ENCODE measurements at regions not wholly inside any gene's neighbourhood (a gene's known extent, or its start where the extent isn't known, plus 50 kb on each side); places are given as distances from the start of the nearest gene placed in this dataset.

DNA sequence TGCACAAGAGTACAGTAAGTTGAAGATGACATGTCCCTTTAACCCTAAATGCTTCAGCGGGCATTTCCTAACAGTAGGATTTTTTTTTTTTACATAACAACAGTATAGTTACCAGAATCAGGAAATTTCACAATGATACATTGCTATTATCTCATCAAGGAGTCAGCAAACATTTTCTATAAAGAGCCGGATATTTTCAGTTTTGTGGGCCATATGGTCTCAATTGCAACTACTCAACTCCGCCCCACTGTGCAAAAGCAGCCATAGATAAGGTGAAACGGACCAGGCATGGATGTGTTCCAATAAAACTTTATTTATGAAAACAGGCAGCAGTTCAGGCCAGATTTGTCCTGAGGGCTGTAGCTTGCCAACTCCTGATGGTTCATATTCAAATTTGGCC is 130.6 kb downstream of the SMAD6 start:
- WGBS, 3 donors, result 66 to 68% (median 68%) methylated on average over 4 of the region's 4 CpGs
- H3K27me3 ChIP-seq (ENCODE audit: control insufficient read depth in 3 of 3, insufficient read depth in 3 of 3, low read length in 3 of 3), result no peaks in the 10 kb centered on the region
- no peak overlapping the region for H3K27ac ChIP-seq (ENCODE audit: low read depth in 1 of 3, low read length in 2 of 3)
- H3K4me3 ChIP-seq (ENCODE audit: low read depth in 1 of 3, low read length in 3 of 3), result no peak overlapping the region
- H3K4me1 ChIP-seq (ENCODE audit: control insufficient read depth in 3 of 3, insufficient read depth in 2 of 3, low read depth in 1 of 3, low read length in 2 of 3), result peaks cover 0 to 7% (median 0%) of the 10 kb centered on the region in 3 donors
- H3K36me3 ChIP-seq (ENCODE audit: control insufficient read depth in 3 of 3, insufficient read depth in 2 of 3, low read depth in 1 of 3, low read length in 3 of 3), result no peaks in the 10 kb centered on the region
- peaks cover 0 to 8% of the 10 kb centered on the region in 2 donors for H3K9me3 ChIP-seq (ENCODE audit: control insufficient read depth in 2 of 2, insufficient read depth in 1 of 2, low read depth in 1 of 2, low read length in 1 of 2)
- FAIRE-seq, result no peak
- no peak for DNase-seq

DNA sequence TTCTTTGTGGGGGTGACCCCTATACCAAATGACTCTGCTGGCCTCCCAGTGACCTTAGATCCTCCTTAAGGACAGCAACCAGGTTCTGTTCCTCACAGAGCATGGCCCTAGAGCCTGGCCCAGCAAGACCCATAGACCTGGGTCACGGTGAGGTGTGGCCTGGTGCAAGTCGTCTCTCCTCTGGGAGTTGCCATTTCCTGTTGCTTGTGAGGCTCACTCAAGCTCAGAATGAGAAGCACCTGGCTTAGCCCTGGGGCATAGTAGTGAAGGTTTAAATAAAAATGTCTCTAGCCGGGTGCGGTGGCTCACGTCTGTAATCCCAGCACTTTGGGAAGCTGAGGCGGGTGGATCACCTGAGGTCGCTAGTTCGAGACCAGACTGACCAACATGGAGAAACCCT is 131.3 kb downstream of the SMAD6 start:
- no peak for FAIRE-seq
- no peaks in the 10 kb centered on the region for H3K27me3 ChIP-seq (ENCODE audit: control insufficient read depth in 3 of 3, insufficient read depth in 3 of 3, low read length in 3 of 3)

DNA sequence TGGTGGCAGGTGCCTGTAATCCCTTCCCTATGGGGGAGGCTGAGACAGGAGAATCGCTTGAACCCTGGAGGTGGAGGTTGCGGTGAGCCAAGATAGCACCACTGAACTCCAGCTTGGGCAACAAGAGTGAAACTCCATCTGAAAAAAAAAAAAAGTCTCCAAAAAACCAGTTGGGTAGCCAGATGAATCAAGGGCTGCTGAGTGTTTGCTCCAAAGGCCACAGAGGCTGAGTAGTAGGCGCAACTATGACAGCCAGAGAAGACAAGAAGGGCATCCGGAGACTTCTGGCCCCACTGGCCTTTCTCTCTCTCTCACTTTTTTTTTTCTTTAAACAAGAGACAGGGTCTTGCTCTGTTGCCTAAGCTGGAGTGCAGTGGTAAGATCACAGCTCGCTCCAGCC is 131.8 kb downstream of the SMAD6 start:
- Histone ChIP-seq H3K9me3 (ENCODE audit: control insufficient read depth in 2 of 2, insufficient read depth in 1 of 2, low read depth in 1 of 2, low read length in 1 of 2) (peaks cover 0 to 8% of the 10 kb centered on the region in 2 donors), H3K27me3 (ENCODE audit: control insufficient read depth in 3 of 3, insufficient read depth in 3 of 3, low read length in 3 of 3) (no peaks in the 10 kb centered on the region), H3K4me3 (ENCODE audit: low read depth in 1 of 3, low read length in 3 of 3) (no peak overlapping the region), H3K4me1 (ENCODE audit: control insufficient read depth in 3 of 3, insufficient read depth in 2 of 3, low read depth in 1 of 3, low read length in 2 of 3) (peaks cover 0 to 7% (median 0%) of the 10 kb centered on the region in 3 donors), H3K27ac (ENCODE audit: low read depth in 1 of 3, low read length in 2 of 3) (no peak overlapping the region), H3K36me3 (ENCODE audit: control insufficient read depth in 3 of 3, insufficient read depth in 2 of 3, low read depth in 1 of 3, low read length in 3 of 3) (no peaks in the 10 kb centered on the region)
- WGBS, 3 donors, result 87 to 88% (median 87%) methylated on average over 5 of the region's 5 CpGs
- no peak for FAIRE-seq
- DNase-seq, result no peak

More for the DNA sequence above, 131.3 kb downstream of the SMAD6 start:
- H3K27ac ChIP-seq (ENCODE audit: low read depth in 1 of 3, low read length in 2 of 3), result no peak overlapping the region
- no peaks in the 10 kb centered on the region for H3K36me3 ChIP-seq (ENCODE audit: control insufficient read depth in 3 of 3, insufficient read depth in 2 of 3, low read depth in 1 of 3, low read length in 3 of 3)
- H3K4me3 ChIP-seq (ENCODE audit: low read depth in 1 of 3, low read length in 3 of 3), result no peak overlapping the region
- peaks cover 0 to 8% of the 10 kb centered on the region in 2 donors for H3K9me3 ChIP-seq (ENCODE audit: control insufficient read depth in 2 of 2, insufficient read depth in 1 of 2, low read depth in 1 of 2, low read length in 1 of 2)
- DNase-seq, result no peak
- WGBS, 3 donors, result 85 to 90% (median 86%) methylated on average over 8 of the region's 8 CpGs
- H3K4me1 ChIP-seq (ENCODE audit: control insufficient read depth in 3 of 3, insufficient read depth in 2 of 3, low read depth in 1 of 3, low read length in 2 of 3), result peaks cover 0 to 7% (median 0%) of the 10 kb centered on the region in 3 donors

GRCh38 chr15:66834881-66835878 is 133.1 kb downstream of the SMAD6 start:
- peaks cover 0 to 8% of the 10 kb centered on the region in 2 donors for H3K9me3 ChIP-seq (ENCODE audit: control insufficient read depth in 2 of 2, insufficient read depth in 1 of 2, low read depth in 1 of 2, low read length in 1 of 2)
- H3K27ac ChIP-seq (ENCODE audit: low read depth in 1 of 3, low read length in 2 of 3), result no peak overlapping the region
- WGBS, 3 donors, result 75 to 82% (median 81%) methylated on average over 11 of the region's 11 CpGs
- no peaks in the 10 kb centered on the region for H3K36me3 ChIP-seq (ENCODE audit: control insufficient read depth in 3 of 3, insufficient read depth in 2 of 3, low read depth in 1 of 3, low read length in 3 of 3)
- H3K4me1 ChIP-seq (ENCODE audit: control insufficient read depth in 3 of 3, insufficient read depth in 2 of 3, low read depth in 1 of 3, low read length in 2 of 3), result peaks cover 0 to 7% (median 0%) of the 10 kb centered on the region in 3 donors
- H3K4me3 ChIP-seq (ENCODE audit: low read depth in 1 of 3, low read length in 3 of 3), result no peak overlapping the region
- FAIRE-seq (no peak), DNase-seq (no peak)
- H3K27me3 ChIP-seq (ENCODE audit: control insufficient read depth in 3 of 3, insufficient read depth in 3 of 3, low read length in 3 of 3), result no peaks in the 10 kb centered on the region

DNA sequence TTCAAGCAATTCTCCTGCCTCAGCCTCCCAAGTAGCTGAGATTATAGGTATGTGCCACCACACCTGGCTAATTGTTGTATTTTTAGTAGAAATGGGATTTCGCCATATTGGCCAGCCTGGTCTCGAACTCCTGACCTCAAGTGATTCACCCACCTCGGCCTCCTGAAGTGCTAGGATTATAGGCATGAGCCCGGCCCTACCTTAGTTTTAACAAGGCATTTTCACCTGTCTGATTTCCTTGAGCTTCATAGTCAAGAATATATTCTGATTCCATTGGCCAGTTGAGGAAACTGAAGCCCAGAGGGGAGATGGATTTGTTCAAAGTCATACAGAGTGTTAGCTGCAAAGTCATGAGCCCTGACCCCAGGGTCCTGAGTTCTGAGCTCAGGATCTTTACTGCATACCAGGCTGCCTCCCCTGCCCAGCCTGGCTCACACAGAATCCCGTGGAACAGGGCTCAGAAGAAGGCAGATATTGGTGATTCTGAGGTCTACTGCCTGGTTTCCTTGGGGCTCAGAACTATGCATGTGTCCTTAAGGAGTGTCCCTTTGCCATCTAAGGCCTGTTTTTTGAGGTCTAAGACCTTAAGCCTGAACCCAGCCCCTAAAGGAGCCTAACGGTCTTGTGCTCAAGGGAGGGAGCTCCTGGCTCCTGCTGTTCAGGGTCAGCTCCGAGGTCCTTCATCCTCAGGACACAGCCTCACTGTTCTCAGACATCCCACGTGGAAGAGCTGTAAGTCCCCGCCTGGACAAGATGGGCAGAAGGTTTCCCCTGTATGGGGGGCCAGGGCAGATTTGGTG is 134.4 kb downstream of the SMAD6 start:
- DNase-seq, result no peak
- Histone ChIP-seq H3K27me3 (ENCODE audit: control insufficient read depth in 3 of 3, insufficient read depth in 3 of 3, low read length in 3 of 3) (no peaks in the 10 kb centered on the region), H3K27ac (ENCODE audit: low read depth in 1 of 3, low read length in 2 of 3) (no peak overlapping the region), H3K9me3 (ENCODE audit: control insufficient read depth in 2 of 2, insufficient read depth in 1 of 2, low read depth in 1 of 2, low read length in 1 of 2) (peaks cover 0 to 8% of the 10 kb centered on the region in 2 donors), H3K36me3 (ENCODE audit: control insufficient read depth in 3 of 3, insufficient read depth in 2 of 3, low read depth in 1 of 3, low read length in 3 of 3) (no peaks in the 10 kb centered on the region), H3K4me3 (ENCODE audit: low read depth in 1 of 3, low read length in 3 of 3) (no peak overlapping the region), H3K4me1 (ENCODE audit: control insufficient read depth in 3 of 3, insufficient read depth in 2 of 3, low read depth in 1 of 3, low read length in 2 of 3) (peaks cover 0 to 9% (median 0%) of the 10 kb centered on the region in 3 donors)
- no peak for FAIRE-seq
- 82 to 88% (median 88%) methylated on average over 9 of the region's 9 CpGs for WGBS, 3 donors

GRCh38 chr15:66838202-66838601 is 136.2 kb downstream of the SMAD6 start:
- Histone ChIP-seq H3K36me3 (ENCODE audit: control insufficient read depth in 3 of 3, insufficient read depth in 2 of 3, low read depth in 1 of 3, low read length in 3 of 3) (no peaks in the 10 kb centered on the region), H3K4me1 (ENCODE audit: control insufficient read depth in 3 of 3, insufficient read depth in 2 of 3, low read depth in 1 of 3, low read length in 2 of 3) (peaks cover 0 to 21% (median 0%) of the 10 kb centered on the region in 3 donors), H3K27me3 (ENCODE audit: control insufficient read depth in 3 of 3, insufficient read depth in 3 of 3, low read length in 3 of 3) (no peaks in the 10 kb centered on the region), H3K27ac (ENCODE audit: low read depth in 1 of 3, low read length in 2 of 3) (no peak overlapping the region), H3K9me3 (ENCODE audit: control insufficient read depth in 2 of 2, insufficient read depth in 1 of 2, low read depth in 1 of 2, low read length in 1 of 2) (peaks cover 0 to 8% of the 10 kb centered on the region in 2 donors), H3K4me3 (ENCODE audit: low read depth in 1 of 3, low read length in 3 of 3) (no peak overlapping the region)
- no peak for FAIRE-seq
- no peak for DNase-seq
- WGBS, 3 donors, result 76 to 85% (median 83%) methylated on average over 7 of the region's 7 CpGs

DNA sequence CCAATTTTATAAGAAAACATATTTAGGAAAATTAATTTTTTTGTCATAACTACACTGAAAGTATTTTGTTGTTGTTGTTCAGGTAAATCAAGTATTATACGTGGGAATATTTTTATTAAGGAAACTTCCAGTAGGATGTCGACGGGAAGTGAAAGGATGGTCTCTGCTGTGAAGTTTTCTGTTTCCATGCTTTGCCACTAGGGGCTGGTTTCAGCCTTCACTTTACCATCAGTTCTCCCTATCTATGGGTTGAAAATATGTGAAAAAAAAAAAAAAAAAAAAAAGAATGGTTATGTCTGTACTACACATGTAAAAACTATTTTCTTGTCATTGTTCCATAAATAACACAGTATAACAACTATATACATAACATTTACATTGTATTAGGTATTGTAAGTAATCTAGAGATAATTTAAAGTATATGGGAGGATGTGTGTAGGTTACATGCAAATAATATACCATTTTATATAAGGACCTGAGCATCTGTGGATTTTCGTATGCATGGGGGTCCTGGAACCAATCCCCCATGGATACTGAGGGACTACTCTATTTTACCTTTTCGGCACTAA is 136.7 kb downstream of the SMAD6 start:
- FAIRE-seq (no peak), DNase-seq (peak; percentile 17 to 57)
- H3K27ac ChIP-seq (ENCODE audit: low read depth in 1 of 3, low read length in 2 of 3), result no peak overlapping the region
- no peak overlapping the region for H3K4me3 ChIP-seq (ENCODE audit: low read depth in 1 of 3, low read length in 3 of 3)
- no peaks in the 10 kb centered on the region for H3K27me3 ChIP-seq (ENCODE audit: control insufficient read depth in 3 of 3, insufficient read depth in 3 of 3, low read length in 3 of 3)
- H3K36me3 ChIP-seq (ENCODE audit: control insufficient read depth in 3 of 3, insufficient read depth in 2 of 3, low read depth in 1 of 3, low read length in 3 of 3), result no peaks in the 10 kb centered on the region
- H3K4me1 ChIP-seq (ENCODE audit: control insufficient read depth in 3 of 3, insufficient read depth in 2 of 3, low read depth in 1 of 3, low read length in 2 of 3), result peaks cover 0 to 26% (median 0%) of the 10 kb centered on the region in 3 donors
- peaks cover 0 to 8% of the 10 kb centered on the region in 2 donors for H3K9me3 ChIP-seq (ENCODE audit: control insufficient read depth in 2 of 2, insufficient read depth in 1 of 2, low read depth in 1 of 2, low read length in 1 of 2)
- WGBS, 3 donors, result 50 to 51% (median 51%) methylated on average over 5 of the region's 5 CpGs

- DNase-seq, result no peak
- Histone ChIP-seq H3K4me1 (ENCODE audit: control insufficient read depth in 3 of 3, insufficient read depth in 2 of 3, low read depth in 1 of 3, low read length in 2 of 3) (peaks cover 0 to 32% (median 0%) of the 10 kb centered on the region in 3 donors), H3K4me3 (ENCODE audit: low read depth in 1 of 3, low read length in 3 of 3) (no peak overlapping the region), H3K36me3 (ENCODE audit: control insufficient read depth in 3 of 3, insufficient read depth in 2 of 3, low read depth in 1 of 3, low read length in 3 of 3) (peaks cover 0 to 2% (median 0%) of the 10 kb centered on the region in 3 donors), H3K27me3 (ENCODE audit: control insufficient read depth in 3 of 3, insufficient read depth in 3 of 3, low read length in 3 of 3) (no peaks in the 10 kb centered on the region), H3K9me3 (ENCODE audit: control insufficient read depth in 2 of 2, insufficient read depth in 1 of 2, low read depth in 1 of 2, low read length in 1 of 2) (peaks cover 0 to 8% of the 10 kb centered on the region in 2 donors), H3K27ac (ENCODE audit: low read depth in 1 of 3, low read length in 2 of 3) (no peak overlapping the region)
- no peak for FAIRE-seq
- 81 to 86% (median 84%) methylated on average over 4 of the region's 4 CpGs for WGBS, 3 donors
Measured at GRCh38 chr15:66839506-66840112, 137.6 kb downstream of the SMAD6 start.
